ENCODE measurements at regions not wholly inside any gene's neighbourhood (a gene's known extent, or its start where the extent isn't known, plus 50 kb on each side); places are given as distances from the start of the nearest gene placed in this dataset.

DNA sequence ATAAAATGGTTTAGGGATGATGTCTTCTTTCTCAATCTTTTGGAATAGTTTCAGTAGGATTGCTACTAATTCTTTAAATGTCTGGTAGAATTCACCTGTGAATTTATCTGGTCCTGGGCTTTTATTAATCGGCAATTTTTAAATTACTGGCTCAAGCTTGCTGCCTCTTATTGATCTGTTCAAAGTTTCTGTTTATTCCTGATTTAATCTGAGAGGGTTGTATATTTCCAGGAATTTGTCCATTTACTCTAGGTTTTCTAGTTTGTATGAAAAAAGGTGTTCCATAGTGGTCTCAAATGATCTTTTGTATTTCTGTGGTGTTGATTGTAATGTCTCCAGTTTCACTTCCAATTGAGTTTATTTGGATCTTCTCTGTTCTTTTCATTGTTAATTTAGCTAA is 617.8 kb downstream of the LTN1 start:
- no peaks in the 10 kb centered on the region for H3K27me3 ChIP-seq (ENCODE audit: control insufficient read depth, low read length)
- no peak overlapping the region for H3K4me3 ChIP-seq (ENCODE audit: low read length)
- H3K9me3 ChIP-seq (ENCODE audit: control insufficient read depth, insufficient read depth, low read length), result no peaks in the 10 kb centered on the region; the same call in 1 of the 2 replicates
- no peaks in the 10 kb centered on the region for H3F3A ChIP-seq (ENCODE audit: control insufficient read depth, insufficient read depth)
- no peaks in the 10 kb centered on the region for H3K4me1 ChIP-seq (ENCODE audit: control insufficient read depth, low read length)
- no peaks in the 10 kb centered on the region for H3K79me2 ChIP-seq (ENCODE audit: control insufficient read depth, low read length)
- H3K27ac ChIP-seq (ENCODE audit: low read depth, low read length), result no peak overlapping the region
- TF ChIP-seq, protein P1, sequence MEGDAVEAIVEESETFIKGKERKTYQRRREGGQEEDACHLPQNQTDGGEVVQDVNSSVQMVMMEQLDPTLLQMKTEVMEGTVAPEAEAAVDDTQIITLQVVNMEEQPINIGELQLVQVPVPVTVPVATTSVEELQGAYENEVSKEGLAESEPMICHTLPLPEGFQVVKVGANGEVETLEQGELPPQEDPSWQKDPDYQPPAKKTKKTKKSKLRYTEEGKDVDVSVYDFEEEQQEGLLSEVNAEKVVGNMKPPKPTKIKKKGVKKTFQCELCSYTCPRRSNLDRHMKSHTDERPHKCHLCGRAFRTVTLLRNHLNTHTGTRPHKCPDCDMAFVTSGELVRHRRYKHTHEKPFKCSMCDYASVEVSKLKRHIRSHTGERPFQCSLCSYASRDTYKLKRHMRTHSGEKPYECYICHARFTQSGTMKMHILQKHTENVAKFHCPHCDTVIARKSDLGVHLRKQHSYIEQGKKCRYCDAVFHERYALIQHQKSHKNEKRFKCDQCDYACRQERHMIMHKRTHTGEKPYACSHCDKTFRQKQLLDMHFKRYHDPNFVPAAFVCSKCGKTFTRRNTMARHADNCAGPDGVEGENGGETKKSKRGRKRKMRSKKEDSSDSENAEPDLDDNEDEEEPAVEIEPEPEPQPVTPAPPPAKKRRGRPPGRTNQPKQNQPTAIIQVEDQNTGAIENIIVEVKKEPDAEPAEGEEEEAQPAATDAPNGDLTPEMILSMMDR (IDR thresholded peaks at IDR 0.05; ENCODE audit: low read depth, low read length, poor library complexity, severe bottlenecking), result no peak
- no peak for TF ChIP-seq EZH2phosphoT487 (IDR thresholded peaks at IDR 0.05; ENCODE audit: borderline replicate concordance, low read length)
- H3K4me2 ChIP-seq (ENCODE audit: low read length), result no peak overlapping the region
- no peaks in the 10 kb centered on the region for H4K20me1 ChIP-seq (ENCODE audit: control insufficient read depth, insufficient read depth, low read depth, low read length)
- H3K36me3 ChIP-seq (ENCODE audit: control insufficient read depth, low read length), result no peaks in the 10 kb centered on the region
- H3K9me2 ChIP-seq (replicated peaks; ENCODE audit: control insufficient read depth, low read length), result no peaks in the 10 kb centered on the region

DNA sequence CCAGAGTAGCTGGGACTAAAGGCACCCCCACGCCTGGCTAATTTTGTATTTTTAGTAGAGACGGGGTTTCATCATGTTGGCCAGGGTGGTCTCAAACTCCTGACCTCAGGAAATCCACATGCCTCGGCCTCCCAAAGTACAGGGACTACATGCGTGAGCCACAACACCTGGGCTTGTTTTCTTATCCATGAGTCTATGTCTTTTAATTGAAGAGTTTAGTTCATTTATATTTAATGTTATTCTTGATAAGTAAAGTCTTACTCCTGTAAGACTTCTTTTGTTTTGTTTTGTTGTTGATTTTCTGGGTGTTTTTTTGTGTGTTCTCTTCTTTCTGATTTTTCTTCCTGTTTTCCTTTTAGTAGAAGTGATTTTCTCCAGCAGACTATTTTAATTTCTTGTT is 621.0 kb downstream of the LTN1 start:
- Histone ChIP-seq H3K4me1 (ENCODE audit: control insufficient read depth, low read length) (no peaks in the 10 kb centered on the region), H3K4me3 (ENCODE audit: low read length) (no peak overlapping the region), H3K79me2 (ENCODE audit: control insufficient read depth, low read length) (no peaks in the 10 kb centered on the region), H3F3A (ENCODE audit: control insufficient read depth, insufficient read depth) (no peaks in the 10 kb centered on the region), H3K4me2 (ENCODE audit: low read length) (no peak overlapping the region), H3K27ac (ENCODE audit: low read depth, low read length) (no peak overlapping the region), H3K36me3 (ENCODE audit: control insufficient read depth, low read length) (no peaks in the 10 kb centered on the region), H4K20me1 (ENCODE audit: control insufficient read depth, insufficient read depth, low read depth, low read length) (no peaks in the 10 kb centered on the region), H3K9me2 (replicated peaks; ENCODE audit: control insufficient read depth, low read length) (no peaks in the 10 kb centered on the region), H3K9me3 (ENCODE audit: control insufficient read depth, insufficient read depth, low read length) (no peaks in the 10 kb centered on the region; the same call in 1 of the 2 replicates), H3K27me3 (ENCODE audit: control insufficient read depth, low read length) (no peaks in the 10 kb centered on the region)
- TF ChIP-seq, protein P1 (IDR thresholded peaks at IDR 0.05; ENCODE audit: low read depth, low read length, poor library complexity, severe bottlenecking), result no peak
- no peak for TF ChIP-seq EZH2phosphoT487 (IDR thresholded peaks at IDR 0.05; ENCODE audit: borderline replicate concordance, low read length)

DNA sequence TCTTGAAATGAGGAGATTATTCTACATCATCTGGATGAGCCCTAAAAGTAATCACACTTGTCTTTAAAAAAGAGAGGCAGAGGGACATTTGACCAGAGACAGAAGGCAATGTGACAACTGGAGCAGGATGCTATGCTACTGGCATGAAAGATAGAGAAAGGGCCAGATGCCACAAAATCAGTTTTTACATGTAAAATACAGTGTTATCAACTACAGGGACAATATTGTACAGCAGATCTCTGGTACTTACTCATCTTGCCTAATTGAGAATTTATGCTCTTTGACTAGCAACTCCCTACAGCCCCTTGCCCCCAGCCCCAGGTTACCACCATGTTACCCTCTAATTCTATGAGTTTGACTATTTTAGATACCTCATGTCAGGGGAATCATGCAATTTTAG is 633.4 kb downstream of the LTN1 start:
- Histone ChIP-seq H3F3A (ENCODE audit: control insufficient read depth, insufficient read depth) (no peaks in the 10 kb centered on the region), H4K20me1 (ENCODE audit: control insufficient read depth, insufficient read depth, low read depth, low read length) (no peaks in the 10 kb centered on the region), H3K79me2 (ENCODE audit: control insufficient read depth, low read length) (no peaks in the 10 kb centered on the region), H3K36me3 (ENCODE audit: control insufficient read depth, low read length) (no peaks in the 10 kb centered on the region), H3K27ac (ENCODE audit: low read depth, low read length) (no peak overlapping the region), H3K9me2 (replicated peaks; ENCODE audit: control insufficient read depth, low read length) (no peaks in the 10 kb centered on the region), H3K4me3 (ENCODE audit: low read length) (no peak overlapping the region), H3K4me1 (ENCODE audit: control insufficient read depth, low read length) (no peaks in the 10 kb centered on the region), H3K9me3 (ENCODE audit: control insufficient read depth, insufficient read depth, low read length) (no peaks in the 10 kb centered on the region), H3K27me3 (ENCODE audit: control insufficient read depth, low read length) (no peaks in the 10 kb centered on the region), H3K4me2 (ENCODE audit: low read length) (no peak overlapping the region)
- TF ChIP-seq, protein P1 (IDR thresholded peaks at IDR 0.05; ENCODE audit: low read depth, low read length, poor library complexity, severe bottlenecking), result no peak
- TF ChIP-seq EZH2phosphoT487 (IDR thresholded peaks at IDR 0.05; ENCODE audit: borderline replicate concordance, low read length), result no peak

DNA sequence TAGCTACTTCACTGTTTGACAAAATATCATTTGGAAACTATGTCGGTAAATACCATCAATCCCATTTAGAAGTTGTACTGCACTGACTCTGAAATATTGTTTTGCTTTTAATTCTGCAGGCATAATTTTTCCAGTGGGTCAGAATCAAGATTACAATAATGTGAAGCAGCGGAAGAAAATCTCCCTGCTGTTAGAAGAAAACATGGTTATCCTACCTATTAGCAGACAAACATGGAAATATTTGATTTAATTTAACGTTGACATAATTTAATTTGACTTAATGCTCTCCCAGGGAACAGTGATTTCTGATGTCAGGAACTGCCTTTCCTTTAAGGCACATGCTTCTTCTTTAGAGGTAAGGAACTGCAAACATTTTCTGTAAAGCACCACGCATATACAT is 634.0 kb downstream of the LTN1 start:
- Histone ChIP-seq H3K9me3 (ENCODE audit: control insufficient read depth, insufficient read depth, low read length) (no peaks in the 10 kb centered on the region), H3K4me2 (ENCODE audit: low read length) (no peak overlapping the region), H3K4me3 (ENCODE audit: low read length) (no peak overlapping the region), H3K4me1 (ENCODE audit: control insufficient read depth, low read length) (no peaks in the 10 kb centered on the region), H3F3A (ENCODE audit: control insufficient read depth, insufficient read depth) (no peaks in the 10 kb centered on the region), H3K27ac (ENCODE audit: low read depth, low read length) (no peak overlapping the region), H4K20me1 (ENCODE audit: control insufficient read depth, insufficient read depth, low read depth, low read length) (no peaks in the 10 kb centered on the region), H3K9me2 (replicated peaks; ENCODE audit: control insufficient read depth, low read length) (no peaks in the 10 kb centered on the region), H3K36me3 (ENCODE audit: control insufficient read depth, low read length) (no peaks in the 10 kb centered on the region), H3K79me2 (ENCODE audit: control insufficient read depth, low read length) (no peaks in the 10 kb centered on the region), H3K27me3 (ENCODE audit: control insufficient read depth, low read length) (no peaks in the 10 kb centered on the region)
- TF ChIP-seq EZH2phosphoT487 (IDR thresholded peaks at IDR 0.05; ENCODE audit: borderline replicate concordance, low read length), result no peak
- TF ChIP-seq, protein P1 (IDR thresholded peaks at IDR 0.05; ENCODE audit: low read depth, low read length, poor library complexity, severe bottlenecking), result no peak
